ENCODE measurements at regions not wholly inside any gene's neighbourhood (a gene's known extent, or its start where the extent isn't known, plus 50 kb on each side); places are given as distances from the start of the nearest gene placed in this dataset.

- TF ChIP-seq THAP9 (CRISPR knock-in tag; IDR thresholded peaks at IDR 0.05; ENCODE audit: borderline replicate concordance) (peak; percentile 84), ISL2 (CRISPR knock-in tag; IDR thresholded peaks at IDR 0.05) (peak; percentile 73), TIGD3 (CRISPR knock-in tag; IDR thresholded peaks at IDR 0.05; ENCODE audit: borderline replicate concordance) (no peak), ZFP36L2 (CRISPR knock-in tag; IDR thresholded peaks at IDR 0.05) (no peak), HMGA1 (CRISPR knock-in tag; conservative IDR thresholded peaks at IDR 0.05) (no peak), NFE2 (CRISPR knock-in tag; IDR thresholded peaks at IDR 0.05) (no peak), ZNF256 (CRISPR knock-in tag; conservative IDR thresholded peaks at IDR 0.05) (peak; percentile 79; the same call in 1 of the 2 replicates), ZNF619 (CRISPR knock-in tag; IDR thresholded peaks at IDR 0.05) (peak; percentile 90; the same call in 1 of the 2 replicates), ZSCAN29 (CRISPR knock-in tag; conservative IDR thresholded peaks at IDR 0.05) (peak; percentile 40), ZBTB10 (CRISPR knock-in tag; IDR thresholded peaks at IDR 0.05; ENCODE audit: borderline replicate concordance) (no peak; the same call in none of the 2 replicates), NR2C2 (CRISPR knock-in tag; IDR thresholded peaks at IDR 0.05; ENCODE audit: borderline replicate concordance) (no peak)
Measured at GRCh38 chr6:27809939-27810767, 102.0 kb downstream of the OR2B2 start (continued).

Measured in HepG2 (cell line).